Urothelium cell line (cell line): ENCODE measurements at regions not wholly inside any gene's neighbourhood (a gene's known extent, or its start where the extent isn't known, plus 50 kb on each side); places are given as distances from the start of the nearest gene placed in this dataset.

ENCODE experiments used
- DNase-seq: peaks from one replicate; pipeline ENCODE4 v3.0.0; 2011; ENCODE audit warnings: low spot score, mixed read lengths
- FAIRE-seq: peaks from 2 replicates; lab custom pipeline; 2011; peaks lifted over from hg19 to GRCh38; lab: Jason Lieb, UNC

DNA sequence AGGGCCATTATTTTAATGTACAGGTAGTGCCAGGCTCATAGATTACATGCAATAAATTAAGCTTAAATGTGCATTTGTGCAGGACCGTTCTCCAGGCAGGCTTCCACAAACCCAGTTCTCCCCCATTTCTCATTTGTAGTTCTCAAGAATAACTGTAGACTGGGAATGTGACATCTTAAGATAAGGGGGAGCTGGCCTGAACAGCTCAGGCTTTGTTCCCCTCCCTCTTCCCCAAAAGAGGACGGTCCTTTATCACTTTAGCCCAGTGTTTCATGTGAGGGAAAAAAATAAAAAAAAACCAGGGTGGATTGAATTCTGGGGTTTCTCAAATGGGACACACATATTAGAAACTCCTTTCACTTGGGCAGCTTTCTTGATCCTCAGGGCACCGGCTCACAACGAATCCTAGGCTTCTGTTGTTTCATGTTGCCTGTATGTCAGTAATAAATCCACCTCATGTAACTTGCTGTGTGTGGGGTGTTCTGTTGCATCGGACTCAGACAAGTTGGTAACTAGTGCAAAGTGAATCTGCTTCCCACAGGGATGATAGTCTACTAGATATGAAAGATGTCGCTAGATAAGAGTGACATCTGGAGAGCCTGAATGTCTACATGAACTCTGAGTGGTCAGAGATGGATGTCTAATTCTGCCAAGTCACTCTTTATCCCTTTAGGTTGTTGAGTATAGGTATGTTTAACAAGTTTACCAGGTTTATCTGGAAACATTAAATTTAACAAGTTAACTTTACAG lies 2030.6 kb upstream of the NUDT12 start:
- no peak for DNase-seq
- no peak for FAIRE-seq

DNA sequence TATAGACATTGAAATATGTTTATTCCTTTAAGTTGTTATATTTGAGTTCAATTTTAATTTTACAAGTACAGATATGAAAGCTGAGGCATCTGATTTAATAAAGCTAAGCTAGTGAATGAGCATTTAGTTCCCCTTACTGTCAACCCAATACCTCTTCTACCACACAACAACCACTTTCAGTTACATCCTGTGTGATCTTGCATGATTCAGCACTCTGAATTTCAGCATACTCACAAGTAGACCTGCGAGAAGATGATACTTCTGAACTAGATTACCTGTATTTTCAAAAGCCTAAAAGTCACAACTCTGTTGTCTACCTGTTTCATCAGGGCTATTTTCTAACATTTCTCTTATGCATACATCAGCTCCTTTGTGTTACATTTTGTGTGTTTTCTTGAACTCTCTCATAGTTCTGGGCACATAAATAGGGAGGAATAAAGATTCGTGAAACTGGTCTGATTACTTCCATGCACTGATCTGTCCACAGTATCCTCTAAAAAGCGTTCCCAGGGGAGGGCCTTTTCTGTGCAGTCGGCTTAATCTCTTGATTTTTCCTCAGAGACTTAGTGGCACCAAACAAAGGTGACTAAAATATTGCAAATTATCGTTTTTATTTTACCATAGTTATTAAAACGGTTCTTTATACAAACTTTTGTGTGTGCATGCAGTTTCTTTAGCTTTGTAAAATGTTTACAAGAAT lies 2025.5 kb upstream of the NUDT12 start:
- FAIRE-seq = no peak
- no peak for DNase-seq

DNA sequence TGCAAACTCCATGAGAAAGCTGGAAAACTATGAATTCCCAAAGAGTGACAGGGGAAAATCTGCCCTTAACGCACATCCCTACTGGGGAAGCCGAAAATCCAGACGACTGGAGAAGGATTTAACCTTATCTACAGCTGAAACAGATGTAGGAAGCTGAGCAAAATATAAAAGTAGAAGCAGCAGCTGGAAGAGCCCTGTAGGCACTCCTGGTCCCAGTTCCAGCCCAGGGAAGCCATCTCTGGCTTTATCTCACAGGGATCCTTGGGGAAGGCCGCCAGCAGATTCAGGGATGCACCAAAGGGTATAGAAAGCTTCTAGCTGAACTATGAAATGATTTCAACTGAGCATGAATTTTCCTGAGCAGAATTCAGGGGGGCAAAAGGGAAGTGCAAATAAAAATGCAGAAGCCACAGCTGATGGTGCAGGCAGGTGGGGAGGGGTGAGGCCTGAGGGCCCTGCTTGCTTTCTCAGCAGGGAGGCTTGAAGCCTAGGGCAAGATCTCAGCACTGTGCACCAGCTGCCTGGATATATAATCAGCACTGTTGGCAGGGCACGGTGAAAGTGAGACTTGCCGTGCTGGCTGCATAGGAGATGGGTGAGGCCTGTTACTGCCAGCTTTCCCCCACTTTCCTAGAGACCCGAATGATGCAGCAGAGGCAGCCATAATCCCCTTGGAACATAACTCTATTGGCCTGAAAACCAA lies 2019.5 kb upstream of the NUDT12 start:
- FAIRE-seq (no peak), DNase-seq (no peak)

DNA sequence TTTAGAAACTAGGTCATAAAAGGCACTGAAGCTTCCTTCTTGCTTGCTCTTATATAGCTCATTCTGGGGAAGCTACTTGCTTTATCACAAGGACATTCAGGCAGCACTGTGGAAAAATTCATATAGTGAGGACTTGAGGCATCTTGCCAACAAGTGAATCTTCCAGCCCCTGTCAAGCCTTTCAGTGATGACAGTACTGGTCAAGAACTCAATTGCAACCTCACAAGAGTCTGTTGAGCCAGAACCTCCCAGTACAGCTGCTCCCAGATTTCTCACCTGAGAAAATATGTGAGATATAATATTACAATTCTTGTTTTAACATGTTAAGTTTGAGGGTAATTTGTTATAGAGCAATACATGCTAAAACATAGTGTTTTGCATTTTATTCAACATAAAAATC lies 2011.0 kb upstream of the NUDT12 start:
- DNase-seq (no peak), FAIRE-seq (no peak)

DNA sequence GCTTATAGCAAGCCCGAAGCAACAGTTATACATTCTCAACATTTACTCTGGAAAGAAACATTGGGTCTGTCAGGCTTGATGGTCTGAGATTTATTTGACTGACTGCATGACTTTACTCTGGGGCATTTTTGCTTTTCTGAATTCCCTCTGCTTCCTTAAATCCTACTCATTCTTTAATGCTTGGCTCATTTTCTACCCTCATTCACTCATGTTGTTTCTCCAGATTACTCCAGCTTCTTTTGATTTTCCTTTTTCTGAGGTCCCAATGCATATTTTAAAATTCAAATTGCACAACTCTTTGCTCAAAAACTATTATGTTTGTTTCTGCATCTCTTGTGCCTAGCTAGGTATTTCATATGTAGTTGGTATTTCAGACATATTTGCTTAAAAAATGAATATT lies 2002.9 kb upstream of the NUDT12 start:
- DNase-seq (no peak), FAIRE-seq (no peak)

DNA sequence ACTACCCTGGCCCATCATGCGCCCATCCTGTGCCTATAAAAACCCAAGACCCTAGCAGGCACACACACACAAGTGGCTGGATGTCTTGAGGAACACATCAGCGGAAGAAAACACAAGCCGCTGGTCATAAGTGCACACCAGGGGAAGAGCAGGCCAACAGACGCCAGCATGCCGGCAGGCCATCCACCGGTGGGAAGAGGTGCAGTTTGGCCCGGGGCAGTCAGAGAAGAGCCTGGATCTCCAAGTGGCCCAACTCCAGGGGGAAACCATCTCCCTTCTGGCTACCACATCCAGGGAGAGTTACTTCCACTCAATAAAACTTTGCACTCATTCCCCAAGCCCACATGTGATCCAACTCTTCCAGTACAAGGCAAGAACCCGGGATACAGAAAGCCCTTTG lies 2001.3 kb upstream of the NUDT12 start:
- DNase-seq (no peak), FAIRE-seq (no peak)

DNA sequence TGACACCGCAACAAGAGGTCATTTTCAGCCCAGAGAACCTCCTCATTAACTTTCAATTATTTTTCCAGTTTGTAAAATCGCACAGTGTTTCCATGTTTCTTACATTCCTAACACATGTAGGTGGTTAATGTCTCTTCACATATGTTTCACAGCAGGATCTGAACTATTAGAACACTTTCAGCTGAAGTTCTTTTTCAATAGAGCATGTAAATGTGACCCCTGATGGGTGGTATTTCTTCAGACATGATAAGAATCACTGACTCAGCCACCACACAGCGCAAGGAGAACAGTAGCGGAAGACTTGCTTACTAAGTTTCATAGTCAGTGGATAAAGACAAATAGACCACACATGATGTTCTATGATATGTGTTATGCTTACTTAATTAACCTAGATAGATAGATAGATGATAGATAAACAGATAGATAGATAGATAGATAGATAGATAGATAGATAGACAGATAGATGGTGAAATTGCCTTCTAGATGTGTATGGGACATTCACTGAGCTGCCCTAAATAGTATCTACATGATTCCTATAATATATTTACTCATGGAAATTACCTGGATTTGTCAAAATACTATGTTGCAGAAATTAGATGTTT lies 1992.1 kb upstream of the NUDT12 start:
- FAIRE-seq (no peak), DNase-seq (no peak)

DNA sequence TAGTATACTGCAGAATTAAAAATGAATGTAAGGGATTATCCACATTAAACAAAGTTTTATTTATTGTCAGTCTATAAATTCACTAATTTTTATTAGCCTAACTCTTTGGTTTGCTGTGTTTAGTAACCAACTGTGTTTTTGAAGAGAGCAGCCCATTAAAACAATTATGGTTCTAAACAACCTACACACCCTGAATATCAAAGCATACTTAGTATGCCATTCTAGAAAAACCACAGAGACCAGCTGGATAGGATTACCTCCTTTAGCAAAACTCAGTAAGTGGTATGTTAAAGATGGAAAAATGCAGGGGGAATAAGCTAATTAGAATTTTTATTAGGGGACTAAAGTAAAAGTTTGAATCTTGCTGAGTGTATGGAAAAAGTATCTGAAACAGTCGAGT lies 1981.7 kb upstream of the NUDT12 start:
- FAIRE-seq = no peak
- no peak for DNase-seq

DNA sequence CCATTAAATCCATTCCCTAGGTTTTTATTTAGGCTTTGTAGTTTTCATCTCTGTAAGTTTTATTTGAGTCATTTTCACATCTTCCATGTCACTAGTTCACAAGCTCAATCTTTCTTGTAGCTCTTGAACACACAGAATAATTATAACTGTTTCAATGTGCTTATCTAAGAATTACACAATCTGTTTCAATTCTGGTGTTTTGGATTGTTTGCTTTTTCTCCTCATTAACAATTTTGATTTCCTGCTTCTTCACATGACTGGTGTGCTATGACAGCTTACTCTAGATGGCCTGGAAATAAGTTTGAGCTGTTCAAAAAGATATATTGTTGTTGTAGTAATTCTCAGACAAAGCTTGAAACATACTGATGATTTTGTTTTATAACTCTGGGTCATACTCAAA lies 1974.1 kb upstream of the NUDT12 start:
- no peak for FAIRE-seq
- DNase-seq = no peak

DNA sequence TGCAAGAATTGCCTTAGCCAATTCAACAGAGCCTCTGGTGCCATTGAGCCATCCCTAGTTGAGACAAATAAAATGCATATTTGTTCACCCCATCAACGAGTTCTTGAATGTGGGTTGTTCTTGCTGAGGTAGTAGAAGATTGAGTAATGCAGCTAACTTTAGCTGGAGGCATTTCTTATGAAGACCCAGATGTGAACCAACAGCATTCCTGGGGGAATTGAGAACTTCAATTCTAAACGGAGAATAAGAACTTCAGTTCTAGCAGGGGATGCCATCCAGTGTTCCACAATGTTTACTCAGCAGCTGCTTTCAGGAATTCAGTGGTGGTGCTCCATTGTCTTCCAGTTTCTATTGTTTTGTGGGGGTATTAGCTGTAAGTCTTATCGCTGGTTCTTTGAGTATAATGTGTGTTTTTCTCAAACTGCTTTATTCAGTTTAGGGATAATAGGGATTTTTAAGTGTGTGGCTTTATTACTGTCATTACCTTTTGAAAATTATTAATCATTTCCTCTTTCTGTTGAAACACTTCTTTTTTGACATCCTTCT lies 1968.2 kb upstream of the NUDT12 start:
- FAIRE-seq (no peak), DNase-seq (no peak)

DNA sequence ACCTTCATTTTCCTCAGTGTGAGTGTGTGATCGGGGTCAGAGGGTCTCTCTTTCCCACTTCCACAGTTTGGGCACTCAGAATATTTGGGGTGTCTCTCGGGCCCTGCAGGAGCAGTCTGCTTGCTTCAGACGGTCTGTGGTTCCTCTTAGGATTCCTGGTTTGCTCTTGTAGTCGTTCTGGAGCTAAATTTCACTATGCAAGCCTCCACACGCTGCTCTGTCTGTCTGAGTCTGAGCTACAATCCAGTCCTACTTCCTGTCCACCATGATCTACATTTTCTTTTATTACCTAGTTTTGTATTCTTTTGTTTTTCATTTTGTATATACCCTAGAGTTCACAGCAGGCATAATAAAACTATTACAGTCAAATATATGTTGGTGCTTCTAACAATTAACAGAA lies 1967.3 kb upstream of the NUDT12 start:
- DNase-seq (no peak), FAIRE-seq (no peak)

DNA sequence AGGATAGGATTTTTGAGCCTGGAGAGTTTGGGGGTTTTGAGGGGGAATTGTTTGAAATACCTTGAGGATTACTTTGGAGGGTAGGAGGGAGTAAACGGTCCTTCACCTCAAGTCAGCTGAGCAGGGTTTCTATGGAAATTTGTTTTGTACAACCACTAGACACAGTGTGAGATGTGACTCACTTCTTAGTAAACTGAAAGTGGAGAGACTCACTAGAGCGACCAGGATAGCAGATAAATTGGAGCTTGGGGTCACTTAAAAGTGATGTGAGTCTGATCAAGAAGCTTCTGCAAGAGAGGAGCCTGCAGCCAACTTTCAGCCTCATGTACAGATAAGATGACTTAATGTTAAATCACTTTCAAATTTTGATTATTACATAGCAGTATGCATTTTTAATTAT lies 1945.9 kb upstream of the NUDT12 start:
- DNase-seq (peak; percentile 7), FAIRE-seq (no peak)

DNA sequence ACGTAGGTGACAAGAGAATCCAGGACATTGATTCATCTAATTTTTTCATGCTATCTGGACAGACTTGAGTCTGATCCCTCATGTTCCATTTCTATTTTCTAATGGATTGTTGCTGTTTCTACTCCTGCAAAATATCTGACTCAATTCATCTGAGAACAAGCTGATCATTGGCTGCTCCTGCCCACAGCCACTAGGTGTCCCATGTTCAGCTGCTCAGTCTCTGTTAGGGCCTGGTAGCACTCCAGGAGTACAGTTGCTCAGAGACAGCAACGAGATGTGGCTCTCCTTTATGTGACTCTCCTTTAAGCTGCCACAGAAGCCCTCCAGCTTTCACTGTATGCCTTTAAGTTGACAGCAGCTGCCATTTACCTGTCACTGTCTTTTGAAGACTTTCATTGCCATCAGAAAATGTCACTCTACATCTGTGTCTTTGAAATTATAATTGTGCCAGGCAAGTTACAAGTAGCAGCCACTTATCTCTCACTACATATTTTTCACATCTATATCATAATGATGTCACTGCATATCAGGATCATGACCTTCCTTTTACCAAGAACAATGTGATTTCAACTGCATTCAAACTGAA lies 1944.2 kb upstream of the NUDT12 start:
- DNase-seq (peak; percentile 23), FAIRE-seq (no peak)

DNA sequence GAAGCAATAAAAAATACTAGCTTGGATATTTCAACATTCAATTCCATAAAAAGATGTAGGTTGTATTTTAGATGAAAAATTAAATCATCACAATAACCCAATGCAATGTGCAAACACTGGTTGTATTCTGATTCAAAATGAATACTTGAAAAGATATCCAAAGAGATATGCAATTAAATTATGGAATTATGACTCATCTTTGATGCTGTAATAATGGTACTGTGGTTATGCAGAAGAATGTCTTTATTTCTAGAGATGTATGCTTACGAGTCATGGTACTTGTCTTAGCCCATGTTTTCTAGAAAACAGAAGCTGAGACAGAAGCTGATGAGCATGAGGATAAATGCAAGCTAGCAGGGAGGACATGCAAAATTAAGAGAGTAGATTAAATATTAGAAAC lies 1941.4 kb upstream of the NUDT12 start:
- DNase-seq = no peak
- no peak for FAIRE-seq

DNA sequence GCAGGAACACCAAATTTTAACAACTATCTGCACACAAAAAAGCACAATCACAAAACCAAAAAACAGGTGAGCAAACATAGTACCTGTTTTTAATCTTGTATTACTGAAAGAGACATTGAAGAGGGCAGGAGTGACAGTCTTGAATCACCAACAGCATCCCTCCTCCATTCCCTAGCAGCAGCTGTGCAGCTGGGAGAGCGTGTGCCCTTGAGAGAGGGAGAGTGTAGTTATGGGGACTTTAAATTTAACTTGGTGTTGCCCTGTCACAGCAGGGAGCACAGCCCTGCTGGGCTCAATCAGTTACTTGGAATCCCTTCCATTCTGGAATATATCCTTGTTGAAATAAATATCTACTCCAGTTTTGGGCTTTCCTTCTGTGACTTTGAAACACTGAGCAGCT lies 1938.7 kb upstream of the NUDT12 start:
- DNase-seq (no peak), FAIRE-seq (no peak)

DNA sequence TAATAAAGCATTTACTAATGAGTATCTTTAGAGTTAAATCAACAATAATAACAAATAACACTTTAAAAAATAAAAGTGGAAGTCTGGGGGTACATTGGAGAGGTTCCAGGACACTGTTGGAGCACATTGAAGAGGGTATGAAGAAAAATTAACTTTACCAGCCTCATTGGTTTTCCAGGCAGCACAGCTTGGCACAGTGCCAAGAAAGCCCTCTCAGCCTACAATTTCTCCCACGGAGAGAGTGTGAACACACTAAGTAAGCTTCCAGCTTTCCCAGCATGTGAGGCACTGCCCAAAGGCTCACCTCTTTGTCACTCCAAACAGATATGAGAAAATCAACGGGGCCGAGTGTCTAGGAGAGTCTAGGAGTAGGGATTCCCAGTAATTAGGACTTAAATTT lies 1912.8 kb upstream of the NUDT12 start:
- DNase-seq (no peak), FAIRE-seq (no peak)

DNA sequence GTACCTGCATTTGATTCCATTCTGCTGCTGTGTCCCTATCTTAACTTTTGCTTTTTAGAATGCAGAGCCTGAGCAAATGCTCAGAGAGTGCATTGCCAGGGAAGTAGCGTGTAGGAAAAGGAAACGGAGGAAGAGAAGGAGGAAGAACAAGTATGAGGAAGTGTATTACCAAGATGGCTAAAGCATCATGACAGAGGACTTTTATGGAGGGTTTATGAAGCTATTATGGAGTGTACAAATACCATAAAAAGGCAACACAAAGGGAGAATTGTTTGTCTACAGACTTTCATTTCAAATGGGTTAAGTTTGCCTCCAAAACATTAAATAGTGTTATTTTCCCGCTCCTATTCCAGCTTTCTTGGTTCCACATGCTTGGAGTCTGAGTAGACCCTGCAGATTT lies 1899.8 kb upstream of the NUDT12 start:
- no peak for FAIRE-seq

DNA sequence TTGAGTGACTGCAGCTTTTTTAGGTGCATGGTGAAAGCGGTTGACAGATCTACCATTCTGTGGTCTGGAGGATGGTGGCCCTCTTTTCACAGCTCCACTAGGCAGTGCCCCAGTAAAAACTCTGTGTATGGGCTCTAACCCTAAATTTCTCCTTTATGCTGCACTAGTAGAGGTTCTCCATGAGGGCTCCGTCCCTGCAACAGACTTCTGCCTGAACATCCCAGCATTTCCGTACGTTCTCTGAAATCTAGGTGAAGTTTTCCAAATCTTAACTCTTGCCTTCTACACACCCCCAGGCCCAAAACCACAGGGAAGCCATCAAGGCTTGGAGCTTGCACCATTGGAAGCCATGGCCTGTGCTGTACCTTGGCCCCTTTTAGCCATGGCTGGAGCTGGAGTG lies 1898.1 kb upstream of the NUDT12 start:
- DNase-seq (no peak), FAIRE-seq (no peak)

More for the DNA sequence above, 1899.8 kb upstream of the NUDT12 start:
- no peak for DNase-seq

DNA sequence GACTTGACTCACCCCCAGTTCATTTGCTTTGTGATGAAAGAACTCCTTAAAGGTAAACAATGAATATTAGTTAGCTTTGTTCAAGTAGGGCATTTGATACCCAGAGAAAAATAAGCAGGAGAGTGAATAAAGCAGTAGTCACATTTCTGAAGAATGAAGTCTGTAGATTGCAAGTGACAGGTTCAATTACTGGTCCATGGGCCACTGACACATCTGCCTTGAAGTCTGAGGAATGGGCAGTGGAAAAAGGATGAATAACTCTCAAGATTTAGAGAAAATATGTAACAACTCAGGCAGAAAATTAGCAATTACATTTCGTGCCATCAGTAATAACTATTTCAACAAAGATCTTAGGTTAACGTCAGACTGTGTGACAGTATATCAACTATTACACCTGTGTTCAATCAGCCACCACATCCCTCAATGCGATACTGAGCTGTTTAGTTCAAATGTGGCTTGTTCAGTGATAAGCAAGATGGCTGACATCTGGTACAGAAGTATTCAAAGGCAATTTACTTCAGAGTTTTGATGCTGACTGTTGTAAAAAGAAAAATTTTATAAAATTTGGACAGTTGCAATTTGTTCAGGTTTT lies 1890.7 kb upstream of the NUDT12 start:
- DNase-seq (no peak), FAIRE-seq (no peak)

DNA sequence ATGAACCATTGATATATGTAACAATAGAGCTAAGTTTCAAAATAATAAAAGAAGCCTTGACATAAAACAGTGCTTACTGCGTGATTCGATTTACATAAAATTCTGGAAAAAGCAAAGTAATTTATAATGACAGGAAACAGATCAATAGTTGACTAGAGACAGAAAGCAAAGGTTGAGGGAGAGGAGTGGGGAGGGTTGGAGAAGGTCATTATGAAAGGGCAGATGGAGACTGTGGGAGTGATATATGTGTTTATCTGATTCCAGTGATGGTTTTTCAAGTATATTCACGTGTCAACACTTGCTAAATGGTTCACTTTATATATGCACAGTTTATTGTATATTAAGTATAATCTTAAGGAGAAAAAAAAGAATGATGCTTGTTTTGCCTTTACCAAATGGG lies 1885.7 kb upstream of the NUDT12 start:
- no peak for FAIRE-seq
- DNase-seq = no peak

DNA sequence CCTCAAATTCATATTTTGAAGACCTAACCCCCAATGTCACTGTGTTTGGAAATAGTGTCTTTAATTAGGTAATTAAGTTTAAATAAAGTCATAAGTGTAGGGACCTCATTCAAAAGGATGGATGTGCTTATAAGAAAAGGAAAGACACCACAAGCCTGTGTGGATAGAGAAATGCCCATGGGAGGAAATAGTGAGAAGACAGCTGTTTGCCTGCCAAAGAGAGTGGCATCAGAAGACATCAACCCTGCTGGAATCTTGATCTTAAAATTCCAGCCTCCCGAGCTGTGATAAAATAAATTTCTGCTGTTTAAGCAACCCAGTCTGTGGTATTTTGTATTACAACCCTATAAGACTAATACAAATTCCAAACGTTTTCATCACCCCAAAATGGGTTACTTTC lies 1867.9 kb upstream of the NUDT12 start:
- no peak for FAIRE-seq

More for the DNA sequence above, 1867.9 kb upstream of the NUDT12 start:
- DNase-seq = no peak
